ENCODE measurements at regions not wholly inside any gene's neighbourhood (a gene's known extent, or its start where the extent isn't known, plus 50 kb on each side); places are given as distances from the start of the nearest gene placed in this dataset.

GRCh38 chr7:68207676-68208075 is 1211.0 kb downstream of the TYW1 start:
- Histone ChIP-seq H3K4me3 (no peak overlapping the region), H3K9me3 (peaks cover 0 to 4% (median 0%) of the 10 kb centered on the region in 4 donors), H3K36me3 (no peaks in the 10 kb centered on the region), H3K4me1 (no peaks in the 10 kb centered on the region), H3K27me3 (peaks cover 0 to 3% (median 0%) of the 10 kb centered on the region in 3 donors), H3K27ac (no peak overlapping the region)
- TF ChIP-seq POLR2AphosphoS5 (IDR thresholded peaks at IDR 0.05) (no peak), CTCF (IDR thresholded peaks at IDR 0.05) (no peak), EP300 (IDR thresholded peaks at IDR 0.05) (no peak), POLR2A (IDR thresholded peaks at IDR 0.05) (no peak)
- DNase-seq, result no peak
- intact Hi-C loops (cut with DNase I), result no loop called here
- 92 to 97% methylated on average over 8 of the region's 8 CpGs for WGBS, 2 donors

- DNase-seq, result no peak
- Histone ChIP-seq H3K27ac (no peak overlapping the region), H3K4me3 (no peak overlapping the region), H3K4me1 (no peaks in the 10 kb centered on the region), H3K36me3 (no peaks in the 10 kb centered on the region), H3K27me3 (peaks cover 0 to 2% (median 0%) of the 10 kb centered on the region in 3 donors), H3K9me3 (peaks cover 0 to 4% (median 0%) of the 10 kb centered on the region in 4 donors)
- TF ChIP-seq POLR2A (IDR thresholded peaks at IDR 0.05) (no peak), CTCF (IDR thresholded peaks at IDR 0.05) (no peak), POLR2AphosphoS5 (IDR thresholded peaks at IDR 0.05) (no peak), EP300 (IDR thresholded peaks at IDR 0.05) (no peak)
- intact Hi-C loops (cut with DNase I), result no loop called here
- WGBS, 2 donors, result 81 to 83% methylated on average over 6 of the region's 6 CpGs
Measured at GRCh38 chr7:68209486-68209885, 1212.9 kb downstream of the TYW1 start.

GRCh38 chr7:68213838-68214237 is 1217.2 kb downstream of the TYW1 start:
- Histone ChIP-seq H3K9me3 (peaks cover 0 to 6% (median 0%) of the 10 kb centered on the region in 4 donors), H3K27ac (no peak overlapping the region), H3K4me3 (no peak overlapping the region), H3K36me3 (no peaks in the 10 kb centered on the region), H3K27me3 (no peaks in the 10 kb centered on the region), H3K4me1 (no peaks in the 10 kb centered on the region)
- DNase-seq, result no peak
- WGBS, 2 donors, result 76 to 91% methylated on average over 3 of the region's 3 CpGs
- intact Hi-C loops (cut with DNase I), result no loop called here
- TF ChIP-seq EP300 (IDR thresholded peaks at IDR 0.05) (no peak), CTCF (IDR thresholded peaks at IDR 0.05) (no peak)

GRCh38 chr7:68216051-68216450 is 1219.4 kb downstream of the TYW1 start:
- DNase-seq, result no peak
- H3K9me3 ChIP-seq, result peaks cover 0 to 6% (median 0%) of the 10 kb centered on the region in 4 donors
- no peaks in the 10 kb centered on the region for H3K4me1 ChIP-seq
- intact Hi-C loops (cut with DNase I), result no loop called here
- no peak overlapping the region for H3K27ac ChIP-seq
- no peak overlapping the region for H3K4me3 ChIP-seq
- WGBS, 2 donors, result 70 to 80% methylated on average over 5 of the region's 5 CpGs
- H3K27me3 ChIP-seq, result no peaks in the 10 kb centered on the region
- no peak for TF ChIP-seq POLR2AphosphoS5 (IDR thresholded peaks at IDR 0.05)
- TF ChIP-seq CTCF (IDR thresholded peaks at IDR 0.05), result no peak
- TF ChIP-seq EP300 (IDR thresholded peaks at IDR 0.05), result no peak
- no peak for TF ChIP-seq POLR2A (IDR thresholded peaks at IDR 0.05)
- no peaks in the 10 kb centered on the region for H3K36me3 ChIP-seq

- peaks cover 0 to 6% (median 0%) of the 10 kb centered on the region in 4 donors for H3K9me3 ChIP-seq
- 71 to 74% methylated on average over 2 of the region's 2 CpGs for WGBS, 2 donors
- no peaks in the 10 kb centered on the region for H3K36me3 ChIP-seq
- no peaks in the 10 kb centered on the region for H3K4me1 ChIP-seq
- H3K27ac ChIP-seq, result no peak overlapping the region
- no peaks in the 10 kb centered on the region for H3K27me3 ChIP-seq
- intact Hi-C loops (cut with DNase I), result no loop called here
- no peak for DNase-seq
- TF ChIP-seq EP300 (IDR thresholded peaks at IDR 0.05) (no peak), CTCF (IDR thresholded peaks at IDR 0.05) (no peak), POLR2AphosphoS5 (IDR thresholded peaks at IDR 0.05) (no peak), POLR2A (IDR thresholded peaks at IDR 0.05) (no peak)
- H3K4me3 ChIP-seq, result no peak overlapping the region
Measured at GRCh38 chr7:68217426-68217825, 1220.8 kb downstream of the TYW1 start.
